Endothelial cell of umbilical vein (primary cell): ENCODE measurements at regions not wholly inside any gene's neighbourhood (a gene's known extent, or its start where the extent isn't known, plus 50 kb on each side); places are given as distances from the start of the nearest gene placed in this dataset.

Source experiments
- BruUV-seq: library from RNA; stranded (reverse); fragments of 400-500 nt; replicated peaks from 2 replicates; lab custom pipeline; 2021; lab: Mats Ljungman, UMichigan
- CTCF ChIA-PET: fragments of 300-600, 350-600 bp; sonication (Branson Sonifier 250); formaldehyde crosslinking; loops from one replicate; lab custom pipeline; 2021; ENCODE audit warnings: antibody characterized with exemption, inconsistent platforms; lab: Charles Lee
- POLR2A ChIA-PET: fragments of 300-600, 350-600 bp; sonication (Branson Sonifier 250); formaldehyde crosslinking; loops from one replicate; lab custom pipeline; 2021; ENCODE audit warnings: antibody characterized with exemption, inconsistent platforms; lab: Charles Lee
- DNase-seq: peaks from one replicate; pipeline ENCODE4 v3.0.0-alpha.2; 2011; ENCODE audit warnings: low read depth, low spot score
- FAIRE-seq: peaks from 2 replicates; lab custom pipeline; 2011; peaks lifted over from hg19 to GRCh38; lab: Jason Lieb, UNC
- H2AFZ ChIP-seq: 2 replicates; pipeline ENCODE4 v1.6.0; 2012; ENCODE audit warnings: low read depth, low read length, control low read depth, inconsistent platforms
- H3K27ac ChIP-seq: 2 replicates; pipeline ENCODE4 v1.5.1; 2011; ENCODE audit warnings: low read depth, mild to moderate bottlenecking, control low read depth, low read length, moderate library complexity; ENCODE audit not compliant: insufficient read depth
- H3K27me3 ChIP-seq, 2 experiments: 2 replicates each; pipeline versions ENCODE4 v1.6.0 to v1.6.1; 2011; ENCODE audit warnings: low read length in 2 of 2, mixed read lengths in 1 of 2; ENCODE audit not compliant: control insufficient read depth in 2 of 2, insufficient read depth in 2 of 2
- H3K36me3 ChIP-seq, 2 experiments: 2 replicates in 1 of 2; 3 replicates in 1 of 2; pipeline ENCODE4 v1.5.1; 2011; ENCODE audit warnings: low read length in 2 of 2, mild to moderate bottlenecking in 1 of 2, moderate library complexity in 1 of 2; ENCODE audit not compliant: control insufficient read depth in 2 of 2, insufficient read depth in 2 of 2; ENCODE audit errors: extremely low read depth in 1 of 2
- H3K4me1 ChIP-seq: 3 replicates; pipeline ENCODE4 v1.5.1; 2011; ENCODE audit warnings: mild to moderate bottlenecking, low read length; ENCODE audit not compliant: control insufficient read depth, insufficient read depth; ENCODE audit errors: extremely low read depth
- H3K4me2 ChIP-seq: 2 replicates; pipeline ENCODE4 v1.6.1; 2011; ENCODE audit warnings: low read length, control low read depth, mixed read lengths; ENCODE audit not compliant: insufficient read depth
- H3K4me3 ChIP-seq, 3 experiments: fragments of 200-600 bp in 1 of 3; sonication (generic), shearing (Covaris generic) in 1 of 3; replicated peaks in 1 of 3; 2 replicates each; pipeline ENCODE4 v1.5.1; 2011 to 2016; ENCODE audit warnings: control low read depth in 3 of 3, low read length in 3 of 3, mild to moderate bottlenecking in 2 of 3, inconsistent platforms in 1 of 3, low read depth in 1 of 3, moderate library complexity in 1 of 3; ENCODE audit not compliant: insufficient read depth in 1 of 3
- H3K79me2 ChIP-seq: 2 replicates; pipeline ENCODE4 v1.6.0; 2012; ENCODE audit warnings: low read length, inconsistent platforms; ENCODE audit not compliant: control insufficient read depth, insufficient read depth
- H3K9ac ChIP-seq: replicated peaks from 2 replicates; pipeline ENCODE3; 2011; ENCODE audit warnings: low read length, control low read depth; ENCODE audit not compliant: insufficient read depth; ENCODE audit errors: extremely low read depth
- H3K9me1 ChIP-seq: replicated peaks from 3 replicates; pipeline ENCODE4 v1.6.0; 2011; ENCODE audit warnings: mild to moderate bottlenecking, low read length; ENCODE audit not compliant: control insufficient read depth, insufficient read depth; ENCODE audit errors: extremely low read depth
- H3K9me3 ChIP-seq: replicated peaks from 2 replicates; pipeline ENCODE4 v1.5.1; 2012; ENCODE audit warnings: low read length, inconsistent platforms; ENCODE audit not compliant: control insufficient read depth, insufficient read depth
- H4K20me1 ChIP-seq: replicated peaks from 2 replicates; pipeline ENCODE3; 2011; ENCODE audit warnings: mild to moderate bottlenecking, low read length; ENCODE audit not compliant: control insufficient read depth, insufficient read depth; ENCODE audit errors: extremely low read depth
- EZH2 ChIP-seq: IDR thresholded peaks from 2 replicates; pipeline ENCODE4 v1.6.1; 2012; ENCODE audit warnings: borderline replicate concordance, low read depth, mild to moderate bottlenecking, moderate library complexity, low read length, inconsistent platforms; ENCODE audit not compliant: severe bottlenecking
- FOS ChIP-seq: IDR thresholded peaks from 2 replicates; pipeline ENCODE4 v1.6.1; 2011; ENCODE audit warnings: mild to moderate bottlenecking, low read length, moderate library complexity, borderline replicate concordance; ENCODE audit not compliant: insufficient read depth
- GATA2 ChIP-seq: IDR thresholded peaks from 2 replicates; pipeline ENCODE4 v1.7.0; 2011; ENCODE audit warnings: low read depth, mild to moderate bottlenecking, moderate library complexity, mixed read lengths, low read length; ENCODE audit not compliant: insufficient read length, insufficient read depth
- JUN ChIP-seq: IDR thresholded peaks from 2 replicates; pipeline ENCODE4 v1.6.1; 2011; ENCODE audit warnings: borderline replicate concordance, low read depth; ENCODE audit not compliant: insufficient read length, insufficient read depth
- MYC ChIP-seq: IDR thresholded peaks from one replicate; pipeline ENCODE4 v1.6.1; 2011; ENCODE audit warnings: mild to moderate bottlenecking, low read depth, low read length
- POLR2A ChIP-seq: IDR thresholded peaks from 2 replicates; pipeline ENCODE4 v1.6.1; 2012; ENCODE audit warnings: low read depth, mild to moderate bottlenecking, control low read depth, low read length
- POLR2AphosphoS5 ChIP-seq: IDR thresholded peaks from 2 replicates; pipeline ENCODE4 v1.6.1; 2012; ENCODE audit warnings: low read depth, mild to moderate bottlenecking, control low read depth, low read length, moderate library complexity; ENCODE audit not compliant: insufficient read depth
- dilution Hi-C: fragments of 300-500 bp; cut with MboI; formaldehyde crosslinking; loops from one replicate; pipeline ENCODE4 v1.15.0; 2019; ENCODE audit warnings: low sequenced_read_pairs; ENCODE audit not compliant: extremely low pct_ligation_motif_present
- intact Hi-C: fragments of 100-400 bp; cut with micrococcal nuclease; formaldehyde crosslinking; loops from one replicate; pipeline ENCODE4 v1.10.0; 2022
- TF ChIP-seq, protein P1 (sequence below), 2 donors: IDR thresholded peaks; 1 replicate in 1 of 2; 2 replicates in 1 of 2; pipeline ENCODE4 v1.5.1; 2011; ENCODE audit warnings: low read length in 2 of 2, mild to moderate bottlenecking in 2 of 2, moderate library complexity in 2 of 2, control low read depth in 1 of 2, inconsistent platforms in 1 of 2, low read depth in 1 of 2; ENCODE audit not compliant: insufficient read depth in 1 of 2; ENCODE audit errors: extremely low read depth in 1 of 2
- TF ChIP-seq, protein P2 (sequence below): IDR thresholded peaks from 2 replicates; pipeline ENCODE4 v1.6.1; 2011; ENCODE audit not compliant: insufficient read depth, insufficient read length

DNA sequence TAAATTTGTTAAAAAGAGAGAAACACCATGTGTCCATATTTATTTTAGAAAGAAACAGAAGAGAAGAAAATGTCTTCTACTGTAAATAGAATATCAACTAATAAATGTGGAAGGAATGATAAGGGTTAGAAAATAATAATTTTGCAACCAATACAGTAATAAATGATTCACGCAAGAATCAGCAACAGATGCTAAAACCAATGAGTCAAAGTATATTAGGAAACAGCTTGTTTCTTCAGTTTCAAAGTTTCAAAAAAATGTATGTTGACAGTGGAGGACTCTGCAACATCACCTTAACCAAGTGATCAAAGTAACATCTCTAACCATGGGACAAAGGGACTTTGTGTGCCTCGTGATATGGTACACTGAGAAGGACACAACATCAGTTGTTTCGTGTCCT lies 147.0 kb downstream of the TWIST2 start:
- no peak overlapping the region for H3K4me2 ChIP-seq
- no peaks in the 10 kb centered on the region for H3K9me3 ChIP-seq
- intact Hi-C loops = no loop called here
- H3K4me1 ChIP-seq = no peaks in the 10 kb centered on the region
- dilution Hi-C loops = no loop called here
- H3K27ac ChIP-seq = no peak overlapping the region
- BruUV-seq = no TSS peak
- DNase-seq (no peak), FAIRE-seq (no peak)
- H2AFZ ChIP-seq = no peak overlapping the region
- H3K27me3 ChIP-seq = no peaks in the 10 kb centered on the region
- no peak overlapping the region for H3K4me3 ChIP-seq
- POLR2A ChIA-PET = no interaction called here
- CTCF ChIA-PET = no interaction called here
- no peak overlapping the region for H3K9ac ChIP-seq
- H4K20me1 ChIP-seq = no peaks in the 10 kb centered on the region
- no peaks in the 10 kb centered on the region for H3K9me1 ChIP-seq
- TF ChIP-seq JUN (no peak), POLR2A (no peak), MYC (no peak), EZH2 (no peak), FOS (no peak), POLR2AphosphoS5 (no peak), GATA2 (no peak)
- TF ChIP-seq, protein P1, sequence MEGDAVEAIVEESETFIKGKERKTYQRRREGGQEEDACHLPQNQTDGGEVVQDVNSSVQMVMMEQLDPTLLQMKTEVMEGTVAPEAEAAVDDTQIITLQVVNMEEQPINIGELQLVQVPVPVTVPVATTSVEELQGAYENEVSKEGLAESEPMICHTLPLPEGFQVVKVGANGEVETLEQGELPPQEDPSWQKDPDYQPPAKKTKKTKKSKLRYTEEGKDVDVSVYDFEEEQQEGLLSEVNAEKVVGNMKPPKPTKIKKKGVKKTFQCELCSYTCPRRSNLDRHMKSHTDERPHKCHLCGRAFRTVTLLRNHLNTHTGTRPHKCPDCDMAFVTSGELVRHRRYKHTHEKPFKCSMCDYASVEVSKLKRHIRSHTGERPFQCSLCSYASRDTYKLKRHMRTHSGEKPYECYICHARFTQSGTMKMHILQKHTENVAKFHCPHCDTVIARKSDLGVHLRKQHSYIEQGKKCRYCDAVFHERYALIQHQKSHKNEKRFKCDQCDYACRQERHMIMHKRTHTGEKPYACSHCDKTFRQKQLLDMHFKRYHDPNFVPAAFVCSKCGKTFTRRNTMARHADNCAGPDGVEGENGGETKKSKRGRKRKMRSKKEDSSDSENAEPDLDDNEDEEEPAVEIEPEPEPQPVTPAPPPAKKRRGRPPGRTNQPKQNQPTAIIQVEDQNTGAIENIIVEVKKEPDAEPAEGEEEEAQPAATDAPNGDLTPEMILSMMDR (IDR thresholded peaks at IDR 0.05; ENCODE audit: extremely low read depth in 1 of 2, insufficient read depth in 1 of 2, low read depth in 1 of 2, low read length in 2 of 2) = no peak
- TF ChIP-seq, protein P2, sequence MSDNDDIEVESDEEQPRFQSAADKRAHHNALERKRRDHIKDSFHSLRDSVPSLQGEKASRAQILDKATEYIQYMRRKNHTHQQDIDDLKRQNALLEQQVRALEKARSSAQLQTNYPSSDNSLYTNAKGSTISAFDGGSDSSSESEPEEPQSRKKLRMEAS = no peak
- H3K79me2 ChIP-seq = no peaks in the 10 kb centered on the region
- no peaks in the 10 kb centered on the region for H3K36me3 ChIP-seq
